ENCODE measurements at regions not wholly inside any gene's neighbourhood (a gene's known extent, or its start where the extent isn't known, plus 50 kb on each side); places are given as distances from the start of the nearest gene placed in this dataset.
A peak's percentile ranks its signal among the peaks of the same experiment; 100 is the strongest.

- no peak overlapping the region for H2AFZ ChIP-seq (ENCODE audit: low read depth, low read length)
- TF ChIP-seq EZH2 (IDR thresholded peaks at IDR 0.05; ENCODE audit: insufficient read depth, low read length), result no peak
- TF ChIP-seq CTCF (IDR thresholded peaks at IDR 0.05; ENCODE audit: insufficient read depth, low read depth, low read length), result no peak
- FAIRE-seq, result no peak
- H3K9me3 Mint-ChIP-seq (ENCODE audit: unreplicated experiment), result peaks cover 8% of the 10 kb centered on the region
- H3K27me3 Mint-ChIP-seq (ENCODE audit: low read depth, unreplicated experiment), result no peaks in the 10 kb centered on the region
- no peak for DNase-seq (ENCODE audit: low read depth)
- no peaks in the 10 kb centered on the region for H3K36me3 Mint-ChIP-seq (ENCODE audit: low read depth, unreplicated experiment)
- peaks cover 3% of the 10 kb centered on the region for H3K4me1 ChIP-seq (ENCODE audit: insufficient read depth, low read length)
- H3K79me2 ChIP-seq (ENCODE audit: insufficient read depth, low read length), result no peaks in the 10 kb centered on the region
- H4K20me1 ChIP-seq (ENCODE audit: insufficient read depth, low read length), result no peaks in the 10 kb centered on the region
- H3K9me3 ChIP-seq (ENCODE audit: insufficient read depth, low read depth, low read length), result no peaks in the 10 kb centered on the region
- H3K9ac ChIP-seq (ENCODE audit: low read length), result no peak overlapping the region
- no peak overlapping the region for H3K27ac ChIP-seq (ENCODE audit: low read depth, low read length)
- H3K4me1 Mint-ChIP-seq (ENCODE audit: low read depth, unreplicated experiment), result peaks cover 9% of the 10 kb centered on the region
- H3K27me3 ChIP-seq (ENCODE audit: insufficient read depth, low read length), result no peaks in the 10 kb centered on the region
- no peaks in the 10 kb centered on the region for H3K36me3 ChIP-seq (ENCODE audit: insufficient read depth, low read length)
- no peak overlapping the region for H3K4me3 Mint-ChIP-seq (ENCODE audit: unreplicated experiment)
- H3K27ac Mint-ChIP-seq (ENCODE audit: unreplicated experiment), result no peak overlapping the region
- no peak overlapping the region for H3K4me2 ChIP-seq (ENCODE audit: low read length)
- no peak overlapping the region for H3K4me3 ChIP-seq (ENCODE audit: insufficient read depth, low read depth, low read length)
These were observed 479.3 kb upstream of the KLF6 start for GRCh38 chr10:4264209-4264865.

- Histone ChIP-seq H3K27ac (ENCODE audit: low read depth, low read length) (no peak overlapping the region), H3K36me3 (ENCODE audit: insufficient read depth, low read length) (no peaks in the 10 kb centered on the region), H4K20me1 (ENCODE audit: insufficient read depth, low read length) (no peaks in the 10 kb centered on the region), H2AFZ (ENCODE audit: low read depth, low read length) (peak overlapping the region; percentile 35), H3K9ac (ENCODE audit: low read length) (no peak overlapping the region), H3K4me2 (ENCODE audit: low read length) (no peak overlapping the region), H3K79me2 (ENCODE audit: insufficient read depth, low read length) (no peaks in the 10 kb centered on the region), H3K4me1 (ENCODE audit: insufficient read depth, low read length) (peaks cover 3% of the 10 kb centered on the region), H3K4me3 (ENCODE audit: insufficient read depth, low read depth, low read length) (no peak overlapping the region), H3K27me3 (ENCODE audit: insufficient read depth, low read length) (no peaks in the 10 kb centered on the region), H3K9me3 (ENCODE audit: insufficient read depth, low read depth, low read length) (no peaks in the 10 kb centered on the region)
- Mint-ChIP-seq H3K4me3 (ENCODE audit: unreplicated experiment) (no peak overlapping the region), H3K27me3 (ENCODE audit: low read depth, unreplicated experiment) (no peaks in the 10 kb centered on the region), H3K36me3 (ENCODE audit: low read depth, unreplicated experiment) (no peaks in the 10 kb centered on the region), H3K9me3 (ENCODE audit: unreplicated experiment) (peaks cover 8% of the 10 kb centered on the region), H3K27ac (ENCODE audit: unreplicated experiment) (no peak overlapping the region), H3K4me1 (ENCODE audit: low read depth, unreplicated experiment) (peaks cover 9% of the 10 kb centered on the region)
- no peak for FAIRE-seq
- TF ChIP-seq CTCF (IDR thresholded peaks at IDR 0.05; ENCODE audit: insufficient read depth, low read depth, low read length), result no peak
- no peak for TF ChIP-seq EZH2 (IDR thresholded peaks at IDR 0.05; ENCODE audit: insufficient read depth, low read length)
- DNase-seq (ENCODE audit: low read depth), result no peak
These were observed 478.6 kb upstream of the KLF6 start for GRCh38 chr10:4263601-4263921.

GRCh38 chr10:4262870-4263600, 478.0 kb upstream of the KLF6 start:
- no peaks in the 10 kb centered on the region for H3K79me2 ChIP-seq (ENCODE audit: insufficient read depth, low read length)
- DNase-seq (ENCODE audit: low read depth) (no peak), FAIRE-seq (no peak)
- Mint-ChIP-seq H3K27ac (ENCODE audit: unreplicated experiment) (no peak overlapping the region), H3K27me3 (ENCODE audit: low read depth, unreplicated experiment) (no peaks in the 10 kb centered on the region), H3K4me3 (ENCODE audit: unreplicated experiment) (no peak overlapping the region), H3K36me3 (ENCODE audit: low read depth, unreplicated experiment) (peaks cover 2% of the 10 kb centered on the region), H3K4me1 (ENCODE audit: low read depth, unreplicated experiment) (peaks cover 9% of the 10 kb centered on the region), H3K9me3 (ENCODE audit: unreplicated experiment) (peaks cover 10% of the 10 kb centered on the region)
- TF ChIP-seq EZH2 (IDR thresholded peaks at IDR 0.05; ENCODE audit: insufficient read depth, low read length) (no peak), CTCF (IDR thresholded peaks at IDR 0.05; ENCODE audit: insufficient read depth, low read depth, low read length) (no peak)
- no peak overlapping the region for H2AFZ ChIP-seq (ENCODE audit: low read depth, low read length)
- H3K27ac ChIP-seq (ENCODE audit: low read depth, low read length), result no peak overlapping the region
- no peaks in the 10 kb centered on the region for H3K9me3 ChIP-seq (ENCODE audit: insufficient read depth, low read depth, low read length)
- H4K20me1 ChIP-seq (ENCODE audit: insufficient read depth, low read length), result no peaks in the 10 kb centered on the region
- no peaks in the 10 kb centered on the region for H3K36me3 ChIP-seq (ENCODE audit: insufficient read depth, low read length)
- peaks cover 3% of the 10 kb centered on the region for H3K4me1 ChIP-seq (ENCODE audit: insufficient read depth, low read length)
- no peak overlapping the region for H3K4me2 ChIP-seq (ENCODE audit: low read length)
- H3K9ac ChIP-seq (ENCODE audit: low read length), result no peak overlapping the region
- H3K4me3 ChIP-seq (ENCODE audit: insufficient read depth, low read depth, low read length), result no peak overlapping the region
- no peaks in the 10 kb centered on the region for H3K27me3 ChIP-seq (ENCODE audit: insufficient read depth, low read length)
